GM12872 (cell line): ENCODE measurements at regions not wholly inside any gene's neighbourhood (a gene's known extent, or its start where the extent isn't known, plus 50 kb on each side); places are given as distances from the start of the nearest gene placed in this dataset.

Source experiments
- TF ChIP-seq, protein P1 (sequence below): IDR thresholded peaks from 3 replicates; pipeline ENCODE4 v1.5.1; 2011; ENCODE audit warnings: low read depth, mild to moderate bottlenecking, low read length, moderate library complexity; ENCODE audit not compliant: insufficient read depth

GRCh38 chr2:56018267-56018666 is 94.7 kb upstream of the EFEMP1 start:
- TF ChIP-seq, protein P1, sequence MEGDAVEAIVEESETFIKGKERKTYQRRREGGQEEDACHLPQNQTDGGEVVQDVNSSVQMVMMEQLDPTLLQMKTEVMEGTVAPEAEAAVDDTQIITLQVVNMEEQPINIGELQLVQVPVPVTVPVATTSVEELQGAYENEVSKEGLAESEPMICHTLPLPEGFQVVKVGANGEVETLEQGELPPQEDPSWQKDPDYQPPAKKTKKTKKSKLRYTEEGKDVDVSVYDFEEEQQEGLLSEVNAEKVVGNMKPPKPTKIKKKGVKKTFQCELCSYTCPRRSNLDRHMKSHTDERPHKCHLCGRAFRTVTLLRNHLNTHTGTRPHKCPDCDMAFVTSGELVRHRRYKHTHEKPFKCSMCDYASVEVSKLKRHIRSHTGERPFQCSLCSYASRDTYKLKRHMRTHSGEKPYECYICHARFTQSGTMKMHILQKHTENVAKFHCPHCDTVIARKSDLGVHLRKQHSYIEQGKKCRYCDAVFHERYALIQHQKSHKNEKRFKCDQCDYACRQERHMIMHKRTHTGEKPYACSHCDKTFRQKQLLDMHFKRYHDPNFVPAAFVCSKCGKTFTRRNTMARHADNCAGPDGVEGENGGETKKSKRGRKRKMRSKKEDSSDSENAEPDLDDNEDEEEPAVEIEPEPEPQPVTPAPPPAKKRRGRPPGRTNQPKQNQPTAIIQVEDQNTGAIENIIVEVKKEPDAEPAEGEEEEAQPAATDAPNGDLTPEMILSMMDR: no peak

- TF ChIP-seq, protein P1: no peak
These were observed 97.5 kb upstream of the EFEMP1 start for GRCh38 chr2:56021136-56021474.

DNA sequence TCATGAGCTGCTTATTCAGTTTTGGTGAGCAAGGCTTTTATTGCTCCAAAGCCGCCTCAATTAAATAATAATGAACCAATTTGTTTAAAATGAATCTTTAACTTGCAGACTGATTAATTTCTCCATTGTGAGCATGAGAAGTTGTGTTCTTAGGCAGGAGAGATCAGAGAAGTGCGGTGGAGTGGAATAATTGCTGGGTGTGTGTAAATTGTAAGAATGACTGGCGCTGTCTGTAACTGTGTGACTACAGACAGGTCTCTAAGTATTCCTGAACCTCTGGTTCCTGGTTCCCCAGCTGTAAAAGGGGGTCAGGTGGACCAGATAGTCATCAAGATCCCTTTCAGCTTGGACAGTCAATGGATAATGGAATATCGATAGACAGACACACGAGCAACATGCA is 98.0 kb upstream of the EFEMP1 start:
- TF ChIP-seq, protein P1: no peak

DNA sequence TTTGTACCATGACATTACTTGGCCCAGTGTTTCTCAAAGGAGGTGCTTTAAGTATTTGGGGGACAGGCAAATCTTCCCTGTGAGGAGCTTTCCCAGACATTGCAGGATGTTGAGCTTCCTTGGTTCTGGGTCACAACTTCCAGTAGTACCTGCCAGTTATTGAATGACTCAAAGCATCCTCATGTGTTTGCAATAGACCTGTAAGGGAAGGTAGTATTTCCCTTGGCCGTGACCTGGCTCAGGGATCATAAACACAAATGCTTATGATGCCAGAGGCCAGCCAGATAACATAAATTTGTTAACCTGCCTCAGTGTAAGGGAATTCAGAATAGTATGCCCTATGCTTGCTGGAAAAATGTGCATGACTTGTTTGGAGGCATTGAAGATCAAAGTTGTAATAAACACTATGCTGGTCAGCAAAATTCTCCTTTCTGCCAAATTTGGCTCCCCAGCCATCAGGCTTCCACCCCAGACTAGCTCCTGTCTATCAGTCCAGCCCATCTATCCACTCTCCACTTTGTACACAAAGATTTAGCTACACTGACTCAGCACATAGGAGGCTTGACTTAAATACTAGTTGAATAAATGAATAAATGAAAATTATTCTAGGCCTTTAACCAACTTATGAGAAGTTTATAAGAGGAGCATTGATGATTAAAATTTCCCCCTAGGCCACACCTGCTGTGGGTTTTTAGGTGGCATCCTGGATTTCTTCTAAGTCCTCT is 102.0 kb upstream of the EFEMP1 start:
- TF ChIP-seq, protein P1: no peak

DNA sequence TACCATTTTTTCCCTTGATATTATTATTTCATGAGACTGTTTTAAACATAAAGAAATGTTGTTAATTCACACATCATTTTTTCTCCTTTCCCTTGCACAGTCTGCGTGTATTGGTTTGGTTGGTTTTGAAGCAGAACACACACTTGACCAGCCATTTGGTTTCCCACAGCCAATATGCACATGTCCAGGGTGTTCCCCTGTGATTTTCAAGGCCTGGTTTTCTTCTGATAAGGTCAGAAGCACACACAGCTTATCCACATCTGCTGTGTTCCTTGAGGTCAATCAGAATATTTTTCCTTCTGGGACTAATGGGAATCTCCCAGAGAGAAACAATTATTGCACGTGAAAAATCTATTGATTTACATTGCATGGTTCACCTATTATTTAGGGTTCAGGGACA is 103.2 kb upstream of the EFEMP1 start:
- TF ChIP-seq, protein P1: no peak

DNA sequence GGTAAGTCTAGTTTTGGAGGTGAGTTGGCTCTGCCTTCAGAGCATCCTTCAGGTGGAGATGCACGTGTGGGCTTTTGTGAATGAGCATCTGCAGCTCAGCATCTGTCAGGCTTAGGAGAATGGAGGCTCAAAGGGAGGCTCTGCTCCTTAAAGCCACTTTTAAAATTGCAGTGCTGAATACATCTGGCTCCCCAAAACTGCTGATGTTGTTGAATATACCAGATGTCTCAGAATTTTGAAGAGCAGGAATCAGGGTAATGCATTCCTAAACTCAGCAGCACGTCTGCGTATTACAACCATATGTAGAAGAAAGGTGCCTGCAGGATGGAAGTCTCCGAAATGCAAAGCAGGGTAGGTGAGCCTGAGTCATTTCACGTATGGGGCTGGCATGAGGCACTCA is 106.5 kb upstream of the EFEMP1 start:
- TF ChIP-seq, protein P1: no peak

GRCh38 chr2:56030901-56031300 is 107.3 kb upstream of the EFEMP1 start:
- TF ChIP-seq, protein P1: no peak
